SU-DHL-6 (cell line): ENCODE measurements at regions not wholly inside any gene's neighbourhood (a gene's known extent, or its start where the extent isn't known, plus 50 kb on each side); places are given as distances from the start of the nearest gene placed in this dataset.

Experiments
- H2AFZ ChIP-seq: fragments of 200-600 bp; sonication (generic); 2 replicates; pipeline ENCODE4 v1.6.1; 2014; ENCODE audit warnings: low read depth, mild to moderate bottlenecking, moderate library complexity, mixed read lengths, antibody characterized with exemption, low read length; ENCODE audit not compliant: severe bottlenecking
- H3F3A ChIP-seq: fragments of 200-600 bp; shearing (Covaris generic); 2 replicates; pipeline ENCODE4 v1.6.0; 2016; ENCODE audit warnings: antibody characterized with exemption, mild to moderate bottlenecking; ENCODE audit not compliant: insufficient read depth
- H3K27ac ChIP-seq: fragments of 200-600 bp; sonication (generic); 2 replicates; pipeline ENCODE4 v1.5.1; 2016; ENCODE audit warnings: low read depth, mild to moderate bottlenecking, low read length, moderate library complexity, mixed read lengths
- H3K27me3 ChIP-seq: fragments of 200-600 bp; sonication (generic), shearing (Covaris generic); 2 replicates; pipeline ENCODE4 v1.6.0; 2014; ENCODE audit warnings: mild to moderate bottlenecking, low read length
- H3K36me3 ChIP-seq: fragments of 200-600 bp; sonication (generic); 2 replicates; pipeline ENCODE4 v1.6.1; 2014; ENCODE audit warnings: mild to moderate bottlenecking, low read length, mixed read lengths
- H3K4me2 ChIP-seq: fragments of 300-600, 200-600 bp; shearing (Covaris generic), sonication (generic); 2 replicates; pipeline ENCODE4 v1.6.0; 2014; ENCODE audit warnings: low read length, low read depth, mild to moderate bottlenecking; ENCODE audit not compliant: poor library complexity, severe bottlenecking
- H3K4me3 ChIP-seq: fragments of 200-600 bp; sonication (generic); 2 replicates; pipeline ENCODE4 v1.5.1; 2014; ENCODE audit warnings: antibody characterized with exemption, low read length, mild to moderate bottlenecking, mixed read lengths; ENCODE audit not compliant: insufficient read depth, poor library complexity, severe bottlenecking
- H3K79me2 ChIP-seq: fragments of 200-600 bp; sonication (generic); 2 replicates; pipeline ENCODE4 v1.6.1; 2014; ENCODE audit warnings: mild to moderate bottlenecking, low read length, moderate library complexity; ENCODE audit not compliant: insufficient read depth
- H3K9ac ChIP-seq: fragments of 200-600 bp; sonication (generic); 2 replicates; pipeline ENCODE4 v1.7.0; 2014; ENCODE audit warnings: mild to moderate bottlenecking, low read length
- H3K9me2 ChIP-seq: fragments of 200-600 bp; sonication (generic); replicated peaks from 2 replicates; pipeline ENCODE4 v1.6.1; 2014; ENCODE audit warnings: low read length; ENCODE audit not compliant: insufficient read depth
- H3K9me3 ChIP-seq: fragments of 200-600 bp; sonication (generic); 2 replicates; pipeline ENCODE4 v1.6.1; 2014; ENCODE audit warnings: low read length, mixed read lengths; ENCODE audit not compliant: insufficient read depth
- H4K20me1 ChIP-seq: fragments of 200-600 bp; sonication (generic); 2 replicates; pipeline ENCODE4 v1.6.1; 2014; ENCODE audit warnings: low read depth, mild to moderate bottlenecking, antibody characterized with exemption, low read length, moderate library complexity, mixed read lengths
- CTCF ChIP-seq: fragments of 200-600 bp; sonication (generic); IDR thresholded peaks from one replicate; pipeline ENCODE4 v1.5.1; 2017; ENCODE audit warnings: antibody characterized with exemption, mild to moderate bottlenecking, low read length, moderate library complexity; ENCODE audit not compliant: insufficient read depth, poor library complexity, severe bottlenecking
- EZH2phosphoT487 ChIP-seq: fragments of 200-600 bp; sonication (generic), shearing (Covaris generic); conservative IDR thresholded peaks from 2 replicates; pipeline ENCODE4 v1.6.1; 2018; ENCODE audit warnings: mild to moderate bottlenecking, antibody characterized with exemption, low read length, moderate library complexity, mixed read lengths

GRCh38 chr13:58235454-58235853, 603.9 kb downstream of the PCDH17 start:
- Histone ChIP-seq H3K9me3 (no peaks in the 10 kb centered on the region), H4K20me1 (no peaks in the 10 kb centered on the region), H3K79me2 (no peaks in the 10 kb centered on the region), H2AFZ (no peak overlapping the region), H3K9me2 (no peaks in the 10 kb centered on the region), H3K27ac (no peak overlapping the region), H3K4me3 (no peak overlapping the region), H3K36me3 (no peaks in the 10 kb centered on the region), H3K4me2 (no peak overlapping the region), H3K27me3 (no peaks in the 10 kb centered on the region), H3F3A (no peaks in the 10 kb centered on the region), H3K9ac (no peak overlapping the region)
- TF ChIP-seq CTCF (no peak), EZH2phosphoT487 (no peak)

GRCh38 chr13:58238972-58239773, 607.6 kb downstream of the PCDH17 start:
- H3K9ac ChIP-seq: no peak overlapping the region
- no peak overlapping the region for H3K4me3 ChIP-seq
- H4K20me1 ChIP-seq: no peaks in the 10 kb centered on the region
- no peaks in the 10 kb centered on the region for H3K79me2 ChIP-seq
- no peak overlapping the region for H2AFZ ChIP-seq
- H3K9me3 ChIP-seq: no peaks in the 10 kb centered on the region
- no peaks in the 10 kb centered on the region for H3K9me2 ChIP-seq
- TF ChIP-seq EZH2phosphoT487 (no peak), CTCF (no peak)
- H3F3A ChIP-seq: no peaks in the 10 kb centered on the region
- H3K36me3 ChIP-seq: no peaks in the 10 kb centered on the region
- H3K4me2 ChIP-seq: no peak overlapping the region
- no peaks in the 10 kb centered on the region for H3K27me3 ChIP-seq
- H3K27ac ChIP-seq: no peak overlapping the region

- H3K9ac ChIP-seq: no peak overlapping the region
- H3K36me3 ChIP-seq: no peaks in the 10 kb centered on the region
- no peaks in the 10 kb centered on the region for H4K20me1 ChIP-seq
- TF ChIP-seq CTCF: no peak
- TF ChIP-seq EZH2phosphoT487: no peak
- no peaks in the 10 kb centered on the region for H3K79me2 ChIP-seq
- H3F3A ChIP-seq: no peaks in the 10 kb centered on the region
- H3K27me3 ChIP-seq: no peaks in the 10 kb centered on the region
- H3K4me3 ChIP-seq: no peak overlapping the region
- H3K27ac ChIP-seq: no peak overlapping the region
- H2AFZ ChIP-seq: no peak overlapping the region
- H3K9me3 ChIP-seq: no peaks in the 10 kb centered on the region
- no peak overlapping the region for H3K4me2 ChIP-seq
- H3K9me2 ChIP-seq: no peaks in the 10 kb centered on the region
These were observed 608.3 kb downstream of the PCDH17 start for GRCh38 chr13:58239774-58240268.
